Kidney glomerular epithelial cell (primary cell): ENCODE measurements at regions not wholly inside any gene's neighbourhood (a gene's known extent, or its start where the extent isn't known, plus 50 kb on each side); places are given as distances from the start of the nearest gene placed in this dataset.

ENCODE experiments used
- DNase-seq: peaks from one replicate; lab custom pipeline; 2025; lab: John Stamatoyannopoulos, UW

- peak; percentile 76 for DNase-seq
Observed at GRCh38 chr21:26739189-26739588, 106.0 kb downstream of the ADAMTS1 start.

GRCh38 chr21:26736449-26736848 is 108.8 kb downstream of the ADAMTS1 start:
- DNase-seq = no peak

GRCh38 chr21:26732432-26733221 is 112.6 kb downstream of the ADAMTS1 start:
- peak; percentile 63 for DNase-seq

- DNase-seq = no peak
Observed at GRCh38 chr21:26719750-26720149, 125.5 kb downstream of the ADAMTS1 start.

- peak; percentile 44 for DNase-seq
Observed at GRCh38 chr21:26717146-26717739, 128.0 kb downstream of the ADAMTS1 start.

- peak; percentile 54 for DNase-seq
Observed at GRCh38 chr21:26715878-26716506, 129.2 kb downstream of the ADAMTS1 start.

GRCh38 chr21:26715116-26715515 is 130.1 kb downstream of the ADAMTS1 start:
- DNase-seq = no peak

GRCh38 chr21:26710155-26710554 is 135.1 kb downstream of the ADAMTS1 start:
- DNase-seq = no peak

GRCh38 chr21:26709090-26709489 is 136.0 kb upstream of the CYYR1 start:
- DNase-seq = no peak

- no peak for DNase-seq
Observed at GRCh38 chr21:26708223-26708800, 135.2 kb upstream of the CYYR1 start.

- no peak for DNase-seq
Observed at GRCh38 chr21:26707246-26707645, 134.2 kb upstream of the CYYR1 start.

- DNase-seq = no peak
Observed at GRCh38 chr21:26698416-26698815, 125.3 kb upstream of the CYYR1 start.

- no peak for DNase-seq
Observed at GRCh38 chr21:26691416-26691815, 118.3 kb upstream of the CYYR1 start.

GRCh38 chr21:26686705-26687104 is 113.6 kb upstream of the CYYR1 start:
- DNase-seq = no peak

GRCh38 chr21:26686278-26686677 is 113.2 kb upstream of the CYYR1 start:
- peak; percentile 45 for DNase-seq

GRCh38 chr21:26684889-26685288 is 111.8 kb upstream of the CYYR1 start:
- no peak for DNase-seq

- no peak for DNase-seq
Observed at GRCh38 chr21:26683996-26684395, 110.9 kb upstream of the CYYR1 start.

GRCh38 chr21:26679284-26679683 is 106.2 kb upstream of the CYYR1 start:
- no peak for DNase-seq

GRCh38 chr21:26674323-26674722 is 101.2 kb upstream of the CYYR1 start:
- DNase-seq = no peak

- DNase-seq = no peak
Observed at GRCh38 chr21:26669215-26669764, 96.2 kb upstream of the CYYR1 start.

GRCh38 chr21:26659757-26660156 is 86.7 kb upstream of the CYYR1 start:
- no peak for DNase-seq

- DNase-seq = no peak
Observed at GRCh38 chr21:26659182-26659581, 86.1 kb upstream of the CYYR1 start.

- DNase-seq = no peak
Observed at GRCh38 chr21:26655460-26655859, 82.4 kb upstream of the CYYR1 start.
